Activated CD8-positive, alpha-beta T cell treated with anti-CD3 and anti-CD28 coated beads for 36 hours (primary cell): ENCODE measurements at regions not wholly inside any gene's neighbourhood (a gene's known extent, or its start where the extent isn't known, plus 50 kb on each side); places are given as distances from the start of the nearest gene placed in this dataset.

ENCODE experiments used
- ATAC-seq: fragments of 200-7000 bp; cut with Tn5 transposase; one replicate; pipeline ENCODE4 v1.10.0; 2021; ENCODE audit warnings: mild to moderate bottlenecking, moderate library complexity
- CTCF ChIA-PET: fragments of 350-600 bp; sonication (Branson Sonifier 250); formaldehyde crosslinking; loops from one replicate; lab custom pipeline; 2021; ENCODE audit warnings: antibody characterized with exemption; lab: Charles Lee
- POLR2A ChIA-PET: fragments of 350-600 bp; sonication (Branson Sonifier 250); formaldehyde crosslinking; loops from one replicate; lab custom pipeline; 2021; ENCODE audit warnings: antibody characterized with exemption; lab: Charles Lee
- DNase-seq: peaks from one replicate; pipeline ENCODE4 v3.0.0-alpha.2; 2020
- H3K27ac Mint-ChIP-seq: one replicate; pipeline ENCODE4 v1.8.0; 2021; ENCODE audit warnings: mild to moderate bottlenecking, mixed read lengths
- H3K27me3 Mint-ChIP-seq: one replicate; pipeline ENCODE4 v1.8.0; 2021; ENCODE audit warnings: mixed read lengths
- H3K36me3 Mint-ChIP-seq: one replicate; pipeline ENCODE4 v1.8.0; 2021; ENCODE audit warnings: low read depth, mixed read lengths
- H3K4me1 Mint-ChIP-seq: one replicate; pipeline ENCODE4 v1.8.0; 2021; ENCODE audit warnings: low read depth, mixed read lengths
- H3K4me3 Mint-ChIP-seq: one replicate; pipeline ENCODE4 v1.8.0; 2021; ENCODE audit warnings: mild to moderate bottlenecking, moderate library complexity, mixed read lengths
- H3K9me3 Mint-ChIP-seq: one replicate; pipeline ENCODE4 v1.8.0; 2021; ENCODE audit warnings: mixed read lengths
- CTCF ChIP-seq: fragments of 200-600 bp; IDR thresholded peaks from one replicate; pipeline ENCODE4 v1.8.0; 2022; ENCODE audit warnings: antibody characterized with exemption, mild to moderate bottlenecking
- intact Hi-C: fragments of 100-400 bp; cut with micrococcal nuclease; formaldehyde crosslinking; loops from one replicate; pipeline ENCODE4 v1.10.0; 2022

- H3K4me3 Mint-ChIP-seq: no peak overlapping the region
- no peaks in the 10 kb centered on the region for H3K27me3 Mint-ChIP-seq
- intact Hi-C loops: no loop called here
- POLR2A ChIA-PET: no interaction called here
- ATAC-seq (no peak), DNase-seq (no peak)
- H3K27ac Mint-ChIP-seq: no peak overlapping the region
- no peaks in the 10 kb centered on the region for H3K36me3 Mint-ChIP-seq
- CTCF ChIA-PET: no interaction called here
- no peaks in the 10 kb centered on the region for H3K9me3 Mint-ChIP-seq
- TF ChIP-seq CTCF: no peak
- no peaks in the 10 kb centered on the region for H3K4me1 Mint-ChIP-seq
Measured at GRCh38 chr13:85445534-85445933, 353.7 kb downstream of the SLITRK6 start.

- no peak for TF ChIP-seq CTCF
- Mint-ChIP-seq H3K9me3 (no peaks in the 10 kb centered on the region), H3K27ac (no peak overlapping the region), H3K4me3 (no peak overlapping the region), H3K4me1 (no peaks in the 10 kb centered on the region), H3K27me3 (no peaks in the 10 kb centered on the region), H3K36me3 (no peaks in the 10 kb centered on the region)
- CTCF ChIA-PET: no interaction called here
- POLR2A ChIA-PET: no interaction called here
- no peak for ATAC-seq
- intact Hi-C loops: no loop called here
- no peak for DNase-seq
Measured at GRCh38 chr13:85441975-85442374, 357.2 kb downstream of the SLITRK6 start.

GRCh38 chr13:85441364-85441763, 357.9 kb downstream of the SLITRK6 start:
- ChIA-PET CTCF (no interaction called here), POLR2A (no interaction called here)
- H3K9me3 Mint-ChIP-seq: no peaks in the 10 kb centered on the region
- ATAC-seq (no peak), DNase-seq (no peak)
- intact Hi-C loops: no loop called here
- H3K4me1 Mint-ChIP-seq: no peaks in the 10 kb centered on the region
- H3K27ac Mint-ChIP-seq: no peak overlapping the region
- no peak for TF ChIP-seq CTCF
- no peaks in the 10 kb centered on the region for H3K27me3 Mint-ChIP-seq
- no peaks in the 10 kb centered on the region for H3K36me3 Mint-ChIP-seq
- no peak overlapping the region for H3K4me3 Mint-ChIP-seq

GRCh38 chr13:85436029-85436428, 363.2 kb downstream of the SLITRK6 start:
- H3K27me3 Mint-ChIP-seq: no peaks in the 10 kb centered on the region
- POLR2A ChIA-PET: no interaction called here
- no peak overlapping the region for H3K4me3 Mint-ChIP-seq
- DNase-seq (no peak), ATAC-seq (no peak)
- TF ChIP-seq CTCF: no peak
- intact Hi-C loops: no loop called here
- H3K36me3 Mint-ChIP-seq: no peaks in the 10 kb centered on the region
- CTCF ChIA-PET: no interaction called here
- no peaks in the 10 kb centered on the region for H3K4me1 Mint-ChIP-seq
- no peak overlapping the region for H3K27ac Mint-ChIP-seq
- H3K9me3 Mint-ChIP-seq: no peaks in the 10 kb centered on the region

- ATAC-seq: no peak
- Mint-ChIP-seq H3K9me3 (no peaks in the 10 kb centered on the region), H3K36me3 (no peaks in the 10 kb centered on the region), H3K4me1 (no peaks in the 10 kb centered on the region), H3K27ac (no peak overlapping the region), H3K27me3 (no peaks in the 10 kb centered on the region), H3K4me3 (no peak overlapping the region)
- no peak for DNase-seq
- POLR2A ChIA-PET: no interaction called here
- intact Hi-C loops: no loop called here
- CTCF ChIA-PET: no interaction called here
- no peak for TF ChIP-seq CTCF
Measured at GRCh38 chr13:85434927-85435326, 364.3 kb downstream of the SLITRK6 start.
